ENCODE measurements at regions not wholly inside any gene's neighbourhood (a gene's known extent, or its start where the extent isn't known, plus 50 kb on each side); places are given as distances from the start of the nearest gene placed in this dataset.

GRCh38 chr3:107103786-107104185, 273.5 kb upstream of the CCDC54 start:
- DNase-seq (ENCODE audit: low read depth in 4 of 4, low spot score in 1 of 4): no peak

DNA sequence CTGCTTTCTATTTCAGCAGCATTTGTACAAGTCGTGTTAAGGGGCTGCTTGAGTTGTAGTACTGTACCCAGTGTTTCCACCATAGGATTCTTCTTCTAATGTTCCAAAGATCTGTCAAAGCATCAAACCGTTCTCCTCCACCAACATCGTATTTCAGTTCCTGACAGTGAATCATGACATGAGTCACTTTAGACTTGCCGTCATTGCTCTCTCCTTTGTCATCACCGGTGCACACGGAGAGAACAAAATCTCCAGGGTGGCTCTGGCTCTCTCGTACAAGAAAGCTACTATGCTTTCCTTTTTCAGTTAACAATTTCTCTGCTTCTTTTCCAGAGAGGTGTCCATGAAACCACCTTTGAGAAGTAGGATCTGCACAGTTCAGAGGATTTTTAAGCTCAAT, 270.9 kb upstream of the CCDC54 start:
- DNase-seq (ENCODE audit: low read depth in 4 of 4, low spot score in 1 of 4): no peak

GRCh38 chr3:107106907-107107306, 270.3 kb upstream of the CCDC54 start:
- DNase-seq (ENCODE audit: low read depth in 4 of 4, low spot score in 1 of 4): no peak

GRCh38 chr3:107110596-107111305, 266.5 kb upstream of the CCDC54 start:
- DNase-seq (ENCODE audit: low read depth in 4 of 4, low spot score in 1 of 4): no peak

- no peak for DNase-seq (ENCODE audit: low read depth in 4 of 4, low spot score in 1 of 4)
These were observed 265.4 kb upstream of the CCDC54 start for GRCh38 chr3:107111872-107112271.

DNA sequence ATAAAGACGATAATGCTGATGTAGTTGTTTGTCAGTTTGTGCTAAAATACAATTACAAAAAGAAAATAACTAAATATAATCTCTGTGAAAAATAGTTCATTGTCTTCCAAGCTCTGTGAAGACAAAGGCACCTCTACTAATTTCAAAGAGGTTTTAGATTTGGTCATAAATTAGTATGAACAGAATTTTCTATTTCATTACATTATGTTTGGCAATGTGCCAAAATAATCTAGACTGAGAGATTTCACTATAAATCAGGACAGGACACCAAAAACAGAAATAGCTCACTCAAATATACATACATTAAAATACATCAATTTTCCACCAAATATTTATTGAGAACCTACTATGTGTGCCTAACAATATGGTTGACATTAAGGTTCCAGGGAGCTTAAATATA, 264.9 kb upstream of the CCDC54 start:
- no peak for DNase-seq (ENCODE audit: low read depth in 4 of 4, low spot score in 1 of 4)

DNA sequence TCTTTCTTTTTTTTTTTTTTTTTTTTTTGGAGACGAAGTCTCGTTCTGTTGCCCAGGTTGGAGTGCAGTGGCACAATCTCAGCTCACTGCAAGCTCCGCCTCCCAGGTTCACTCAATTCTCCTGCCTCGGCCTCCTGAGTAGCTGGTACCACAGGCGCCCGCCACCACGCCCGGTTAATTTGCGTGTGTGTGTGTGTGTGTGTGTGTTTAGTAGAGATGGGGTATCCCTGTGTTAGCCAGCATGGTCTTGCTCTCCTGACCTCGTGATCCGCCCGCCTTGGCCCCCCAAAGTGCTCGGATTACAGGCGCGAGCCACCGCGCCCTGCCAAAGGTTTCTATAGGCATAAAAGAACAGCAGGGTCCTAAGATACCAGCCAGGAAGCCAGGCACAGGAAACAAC, 261.0 kb upstream of the CCDC54 start:
- no peak for DNase-seq (ENCODE audit: low read depth in 4 of 4, low spot score in 1 of 4)

- DNase-seq (ENCODE audit: low read depth in 4 of 4, low spot score in 1 of 4): no peak
These were observed 260.1 kb upstream of the CCDC54 start for GRCh38 chr3:107117156-107117555.

DNA sequence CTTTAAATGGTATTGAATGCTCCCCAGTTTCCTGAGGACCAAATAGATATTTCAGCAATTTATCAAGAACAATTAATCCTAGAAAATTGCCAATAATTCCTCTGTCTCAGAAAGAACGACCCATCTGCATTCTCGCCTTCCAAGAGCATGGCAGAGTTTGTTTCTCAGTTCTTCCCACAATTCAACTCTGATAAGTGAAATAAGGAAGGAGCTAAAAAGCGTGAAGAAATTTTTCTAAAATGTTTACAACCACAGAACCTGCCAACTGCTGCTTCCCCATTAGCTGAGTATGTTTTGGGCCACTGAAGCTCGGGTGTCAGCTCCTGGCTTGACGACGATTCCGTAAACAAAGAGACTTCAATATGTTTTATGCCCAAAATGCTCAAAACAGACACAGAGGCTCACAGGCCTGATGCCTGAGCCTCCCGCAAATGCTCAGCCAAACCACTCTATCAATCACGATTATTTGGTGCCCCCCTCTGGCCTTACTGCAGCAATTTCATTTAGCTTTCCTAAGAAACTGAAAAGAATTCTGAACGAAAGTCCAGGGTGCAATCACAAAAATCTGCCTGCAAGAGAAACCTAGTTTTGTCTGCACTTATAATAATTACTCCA, 259.2 kb upstream of the CCDC54 start:
- DNase-seq (ENCODE audit: low read depth in 4 of 4, low spot score in 1 of 4): no peak

GRCh38 chr3:107124885-107125284, 252.4 kb upstream of the CCDC54 start:
- no peak for DNase-seq (ENCODE audit: low read depth in 4 of 4, low spot score in 1 of 4)

GRCh38 chr3:107128946-107129345, 248.3 kb upstream of the CCDC54 start:
- DNase-seq (ENCODE audit: low read depth in 4 of 4, low spot score in 1 of 4): no peak

DNA sequence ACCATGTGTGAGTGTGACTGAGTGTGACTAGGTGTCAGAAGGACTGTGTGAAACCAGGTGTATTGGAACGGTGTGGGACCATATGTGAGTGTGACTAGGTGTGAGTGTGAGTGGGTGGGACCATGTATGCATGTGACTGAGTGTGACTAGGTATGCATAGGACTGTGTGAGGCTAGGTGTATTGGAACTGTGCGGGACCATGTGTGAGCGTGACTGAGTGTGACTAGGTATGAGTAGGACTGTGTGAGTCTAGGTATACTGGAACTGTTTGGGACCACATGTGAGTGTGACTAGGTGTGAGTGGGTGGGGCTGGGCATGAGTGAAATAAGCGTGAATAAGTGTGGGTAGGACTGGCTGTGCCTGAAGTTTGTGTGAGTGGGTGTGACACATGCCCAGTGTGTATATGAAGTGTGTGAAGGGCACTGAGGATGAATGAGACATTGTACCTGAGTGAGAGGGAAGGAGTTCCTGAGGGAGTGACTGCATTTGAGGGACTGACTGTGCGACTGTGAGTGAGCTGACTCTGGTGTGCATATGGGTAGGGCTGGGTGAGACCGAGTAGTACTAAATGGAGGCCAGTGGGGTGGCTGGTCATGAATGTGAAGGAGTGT, 247.0 kb upstream of the CCDC54 start:
- DNase-seq (ENCODE audit: low read depth in 4 of 4, low spot score in 1 of 4): no peak

DNA sequence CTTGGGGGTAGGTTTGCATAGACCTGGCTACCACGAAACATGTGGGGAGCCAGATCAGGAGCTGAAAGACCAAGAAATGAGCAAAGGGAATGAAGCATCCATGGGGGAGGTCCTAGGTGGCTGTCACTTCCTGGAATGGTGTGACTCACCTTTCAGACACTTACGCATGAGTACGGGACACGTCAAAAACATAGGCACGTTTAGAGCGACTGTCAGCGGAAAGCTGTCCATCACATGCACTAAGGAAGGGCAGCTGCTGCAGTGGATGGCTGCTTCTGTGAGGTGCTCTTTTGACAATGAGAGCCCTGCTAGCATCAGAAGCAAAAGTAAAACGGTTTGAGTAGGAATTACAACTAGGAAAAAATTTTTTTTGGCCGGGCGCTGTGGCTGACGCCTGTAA, 244.6 kb upstream of the CCDC54 start:
- DNase-seq (ENCODE audit: low read depth in 4 of 4, low spot score in 1 of 4): no peak

DNA sequence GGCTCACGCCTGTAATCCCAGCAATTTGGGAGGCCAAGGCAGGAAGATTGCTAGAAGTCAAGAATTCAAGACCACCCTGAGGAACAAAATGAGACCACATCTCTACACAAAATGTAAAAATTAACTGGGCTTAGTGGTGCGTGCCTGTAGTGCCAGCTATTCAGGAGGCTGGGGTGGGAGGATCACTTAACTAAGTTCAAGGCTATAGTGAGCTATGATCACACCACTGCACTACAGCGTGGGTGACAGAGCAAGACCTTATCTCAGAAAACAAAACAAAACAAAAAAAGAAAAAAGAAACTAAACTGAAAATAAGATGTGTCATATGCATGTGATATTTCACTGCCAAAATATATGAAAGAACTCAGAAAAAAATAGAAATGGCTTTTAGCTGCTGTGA, 243.3 kb upstream of the CCDC54 start:
- no peak for DNase-seq (ENCODE audit: low read depth in 4 of 4, low spot score in 1 of 4)

- DNase-seq (ENCODE audit: low read depth in 4 of 4, low spot score in 1 of 4): no peak
These were observed 235.1 kb upstream of the CCDC54 start for GRCh38 chr3:107142171-107142570.

DNA sequence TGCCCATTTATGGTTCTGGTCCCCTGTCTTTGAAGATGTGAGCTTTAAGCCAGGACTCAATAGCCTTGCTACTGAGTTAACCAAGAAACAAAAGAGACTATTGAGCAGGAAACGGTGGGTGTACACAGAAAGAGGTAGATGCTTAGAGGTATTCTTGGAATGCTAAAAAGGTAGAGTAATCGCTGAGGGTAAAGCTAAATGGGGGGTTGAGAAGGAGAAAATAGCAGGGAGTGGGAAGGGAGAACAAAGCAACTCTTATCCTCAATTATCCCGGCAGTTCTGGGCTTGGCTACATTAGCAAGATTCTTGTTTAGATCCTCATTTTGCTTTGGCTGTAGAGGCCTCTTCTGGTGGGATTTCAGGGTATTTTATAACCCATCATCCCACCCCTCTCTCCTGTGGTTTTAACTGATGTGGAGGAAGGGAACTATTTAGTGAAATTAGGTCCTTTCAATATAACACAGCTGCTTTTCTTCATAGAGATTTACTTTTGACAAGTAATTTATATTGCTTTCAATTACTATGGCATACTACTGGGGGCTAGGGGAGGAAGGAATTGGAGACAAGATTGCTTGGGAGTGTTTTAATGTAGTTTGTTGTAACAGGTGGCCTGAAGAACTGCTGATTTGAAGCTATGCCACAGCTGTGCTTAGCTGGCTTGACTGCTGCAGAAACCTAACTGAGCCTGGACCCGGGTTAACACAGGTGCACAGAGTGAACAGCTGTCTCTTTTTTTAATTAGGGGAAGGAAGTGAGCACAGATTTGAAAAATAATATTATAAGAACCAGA, 234.3 kb upstream of the CCDC54 start:
- no peak for DNase-seq (ENCODE audit: low read depth in 4 of 4, low spot score in 1 of 4)

- DNase-seq (ENCODE audit: low read depth in 4 of 4, low spot score in 1 of 4): no peak
These were observed 226.6 kb upstream of the CCDC54 start for GRCh38 chr3:107150675-107151074.

DNA sequence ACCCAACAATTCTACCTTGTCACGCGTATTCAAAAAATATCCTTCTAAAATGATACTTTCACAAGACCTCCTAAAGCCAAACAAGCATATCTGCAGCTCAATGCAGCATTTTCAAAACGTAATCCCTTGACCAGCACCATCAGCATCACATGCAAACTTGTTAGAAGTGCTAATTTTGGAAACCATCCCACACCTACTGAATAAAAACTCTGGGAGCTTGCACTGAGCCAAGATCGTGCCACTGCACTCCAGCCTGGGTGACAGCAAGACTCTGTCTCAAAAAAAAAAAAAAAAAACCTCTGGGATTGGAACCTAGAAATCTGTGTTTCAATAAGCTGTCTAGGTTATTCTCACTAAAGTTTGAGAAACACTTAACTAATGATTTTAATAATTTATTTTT, 223.3 kb upstream of the CCDC54 start:
- DNase-seq (ENCODE audit: low read depth in 4 of 4, low spot score in 1 of 4): no peak

DNA sequence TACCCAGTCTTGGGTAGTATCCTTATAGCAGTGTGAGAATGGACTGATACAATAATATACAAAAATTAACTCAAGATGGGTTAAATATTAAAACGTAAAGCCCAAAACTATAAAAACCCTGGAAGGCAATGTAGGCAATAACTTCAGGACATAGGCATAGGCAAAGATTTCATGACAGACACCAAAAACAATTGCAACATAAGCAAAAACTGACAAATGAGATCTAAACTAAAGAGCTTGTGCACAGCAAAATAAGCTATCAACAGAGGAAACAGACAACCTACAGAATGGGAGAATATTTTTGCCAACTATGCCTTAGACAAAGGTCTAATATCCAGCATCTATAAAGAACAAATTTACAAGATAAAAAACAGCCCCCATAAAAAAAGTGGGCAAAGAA, 204.8 kb upstream of the CCDC54 start:
- no peak for DNase-seq (ENCODE audit: low read depth in 4 of 4, low spot score in 1 of 4)

DNA sequence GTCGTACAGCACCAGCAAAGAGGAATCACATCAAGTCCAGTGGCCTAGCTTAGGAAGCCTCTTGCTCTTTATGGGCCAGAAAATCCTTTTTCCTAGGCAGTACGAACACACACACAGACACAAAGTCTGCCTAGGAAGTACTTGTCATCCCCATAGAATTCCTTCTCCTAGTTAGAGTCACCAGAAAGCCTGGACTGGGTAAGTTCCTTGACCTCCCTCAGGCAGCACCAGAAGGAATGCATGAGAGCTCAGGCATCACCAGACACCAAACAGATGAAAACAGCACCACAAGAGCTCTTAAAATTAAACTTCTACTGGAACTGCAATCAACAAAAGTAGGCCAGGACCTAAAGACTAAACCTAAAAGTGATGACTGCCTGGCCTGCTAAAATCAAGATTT, 192.9 kb upstream of the CCDC54 start:
- DNase-seq (ENCODE audit: low read depth in 4 of 4, low spot score in 1 of 4): no peak

GRCh38 chr3:107188262-107188661, 189.0 kb upstream of the CCDC54 start:
- DNase-seq (ENCODE audit: low read depth in 4 of 4, low spot score in 1 of 4): no peak
